ENCODE measurements at regions not wholly inside any gene's neighbourhood (a gene's known extent, or its start where the extent isn't known, plus 50 kb on each side); places are given as distances from the start of the nearest gene placed in this dataset.

DNA sequence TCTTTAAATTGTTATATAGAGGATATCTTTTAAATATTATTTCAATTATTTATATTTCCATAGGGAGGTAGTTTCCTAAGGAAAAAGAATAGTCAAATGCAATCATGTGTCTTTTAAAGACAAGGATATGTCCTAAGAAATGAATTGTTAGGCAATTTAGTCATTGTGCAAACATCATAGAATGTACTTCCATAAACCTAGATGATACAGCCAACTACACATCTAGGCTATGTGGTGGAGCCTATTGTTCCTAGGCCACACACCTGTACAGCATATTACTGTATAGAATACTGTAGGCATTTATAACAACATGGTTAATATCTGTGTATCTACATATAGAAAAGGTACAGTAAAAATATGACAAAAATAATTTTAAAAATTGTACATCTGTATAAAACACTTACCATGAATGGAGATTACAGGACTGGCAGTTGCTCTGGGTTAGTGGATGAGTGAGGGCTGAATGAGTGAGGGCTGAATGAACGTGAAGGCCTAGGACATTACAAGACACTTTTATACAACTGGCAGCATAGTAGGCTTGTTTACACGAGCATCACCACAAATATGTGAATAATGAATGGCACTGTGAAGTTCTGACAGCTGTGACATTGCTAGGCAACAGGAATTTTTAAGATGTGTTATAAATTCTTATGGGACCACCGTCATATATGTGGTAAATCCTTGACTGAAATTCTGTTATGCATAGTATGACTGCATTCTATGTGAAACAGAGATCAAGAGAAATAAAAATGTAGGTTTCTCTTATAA, 1879.0 kb upstream of the RAG2 start:
- H3K27me3 ChIP-seq (ENCODE audit: control insufficient read depth in 2 of 2, insufficient read depth in 1 of 2, low read length in 1 of 2), result no peaks in the 10 kb centered on the region
- H3K9me3 ChIP-seq (ENCODE audit: control insufficient read depth in 2 of 2, insufficient read depth in 1 of 2, low read length in 1 of 2), result no peaks in the 10 kb centered on the region
- no peak for DNase-seq (ENCODE audit: low read depth in 6 of 9, low spot score in 9 of 9)
- no peaks in the 10 kb centered on the region for H3K36me3 ChIP-seq (ENCODE audit: control insufficient read depth in 2 of 2, insufficient read depth in 2 of 2, low read length in 1 of 2)
- WGBS, result 75% methylated on average over 3 of the region's 3 CpGs
- no peak overlapping the region for H3K4me3 ChIP-seq (ENCODE audit: low read length in 2 of 2)
- no peak overlapping the region for H3K27ac ChIP-seq (ENCODE audit: low read depth in 1 of 2, low read length in 1 of 2)
- H3K4me1 ChIP-seq (ENCODE audit: control insufficient read depth in 2 of 2, insufficient read depth in 2 of 2, low read length in 2 of 2), result no peaks in the 10 kb centered on the region

GRCh38 chr11:38461751-38462150, 1863.7 kb upstream of the RAG2 start:
- Histone ChIP-seq H3K4me1 (ENCODE audit: control insufficient read depth in 2 of 2, insufficient read depth in 2 of 2, low read length in 2 of 2) (no peaks in the 10 kb centered on the region), H3K27me3 (ENCODE audit: control insufficient read depth in 2 of 2, insufficient read depth in 1 of 2, low read length in 1 of 2) (no peaks in the 10 kb centered on the region), H3K4me3 (ENCODE audit: low read length in 2 of 2) (no peak overlapping the region), H3K9me3 (ENCODE audit: control insufficient read depth in 2 of 2, insufficient read depth in 1 of 2, low read length in 1 of 2) (no peaks in the 10 kb centered on the region), H3K27ac (ENCODE audit: low read depth in 1 of 2, low read length in 1 of 2) (no peak overlapping the region), H3K36me3 (ENCODE audit: control insufficient read depth in 2 of 2, insufficient read depth in 2 of 2, low read length in 1 of 2) (no peaks in the 10 kb centered on the region)
- DNase-seq (ENCODE audit: low read depth in 6 of 9, low spot score in 9 of 9), result no peak
- 89% methylated on average over 6 of the region's 6 CpGs for WGBS

GRCh38 chr11:38460896-38461295, 1862.9 kb upstream of the RAG2 start:
- no peak overlapping the region for H3K27ac ChIP-seq (ENCODE audit: low read depth in 1 of 2, low read length in 1 of 2)
- DNase-seq (ENCODE audit: low read depth in 6 of 9, low spot score in 9 of 9), result peak in 3 of 9 donors; percentile 3 to 19 (median 5)
- no peaks in the 10 kb centered on the region for H3K27me3 ChIP-seq (ENCODE audit: control insufficient read depth in 2 of 2, insufficient read depth in 1 of 2, low read length in 1 of 2)
- no peaks in the 10 kb centered on the region for H3K9me3 ChIP-seq (ENCODE audit: control insufficient read depth in 2 of 2, insufficient read depth in 1 of 2, low read length in 1 of 2)
- H3K4me3 ChIP-seq (ENCODE audit: low read length in 2 of 2), result no peak overlapping the region
- WGBS, result 47% methylated on average over 2 of the region's 2 CpGs
- no peaks in the 10 kb centered on the region for H3K4me1 ChIP-seq (ENCODE audit: control insufficient read depth in 2 of 2, insufficient read depth in 2 of 2, low read length in 2 of 2)
- H3K36me3 ChIP-seq (ENCODE audit: control insufficient read depth in 2 of 2, insufficient read depth in 2 of 2, low read length in 1 of 2), result no peaks in the 10 kb centered on the region

DNA sequence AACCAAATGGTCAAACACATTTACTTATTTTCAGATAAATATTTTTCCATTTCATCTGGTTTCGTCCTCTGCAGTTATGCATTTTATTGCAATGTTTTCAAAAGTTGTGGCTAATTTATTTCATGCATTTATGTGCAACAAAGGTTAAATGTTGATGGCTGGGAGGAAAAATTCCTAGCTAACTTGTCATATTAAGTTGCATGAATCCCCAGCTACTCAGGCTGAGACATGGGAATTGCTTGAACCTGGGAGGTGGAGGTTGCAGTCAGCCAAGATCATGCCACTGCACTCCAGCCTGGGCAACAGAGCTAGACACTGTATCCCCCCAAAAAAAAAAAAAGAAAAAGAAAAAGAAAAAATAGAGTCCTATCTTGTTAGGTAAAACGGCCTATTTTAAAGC, 1862.4 kb upstream of the RAG2 start:
- Histone ChIP-seq H3K4me3 (ENCODE audit: low read length in 2 of 2) (no peak overlapping the region), H3K9me3 (ENCODE audit: control insufficient read depth in 2 of 2, insufficient read depth in 1 of 2, low read length in 1 of 2) (no peaks in the 10 kb centered on the region), H3K4me1 (ENCODE audit: control insufficient read depth in 2 of 2, insufficient read depth in 2 of 2, low read length in 2 of 2) (no peaks in the 10 kb centered on the region), H3K36me3 (ENCODE audit: control insufficient read depth in 2 of 2, insufficient read depth in 2 of 2, low read length in 1 of 2) (no peaks in the 10 kb centered on the region), H3K27ac (ENCODE audit: low read depth in 1 of 2, low read length in 1 of 2) (no peak overlapping the region), H3K27me3 (ENCODE audit: control insufficient read depth in 2 of 2, insufficient read depth in 1 of 2, low read length in 1 of 2) (no peaks in the 10 kb centered on the region)
- DNase-seq (ENCODE audit: low read depth in 6 of 9, low spot score in 9 of 9), result no peak
- 88% methylated on average over 2 of the region's 2 CpGs for WGBS

GRCh38 chr11:38456371-38456770, 1858.3 kb upstream of the RAG2 start:
- no peaks in the 10 kb centered on the region for H3K36me3 ChIP-seq (ENCODE audit: control insufficient read depth in 2 of 2, insufficient read depth in 2 of 2, low read length in 1 of 2)
- 88% methylated on average over 3 of the region's 3 CpGs for WGBS
- no peak overlapping the region for H3K27ac ChIP-seq (ENCODE audit: low read depth in 1 of 2, low read length in 1 of 2)
- no peaks in the 10 kb centered on the region for H3K27me3 ChIP-seq (ENCODE audit: control insufficient read depth in 2 of 2, insufficient read depth in 1 of 2, low read length in 1 of 2)
- H3K4me1 ChIP-seq (ENCODE audit: control insufficient read depth in 2 of 2, insufficient read depth in 2 of 2, low read length in 2 of 2), result no peaks in the 10 kb centered on the region
- no peak for DNase-seq (ENCODE audit: low read depth in 6 of 9, low spot score in 9 of 9)
- H3K9me3 ChIP-seq (ENCODE audit: control insufficient read depth in 2 of 2, insufficient read depth in 1 of 2, low read length in 1 of 2), result no peaks in the 10 kb centered on the region
- H3K4me3 ChIP-seq (ENCODE audit: low read length in 2 of 2), result no peak overlapping the region

GRCh38 chr11:38448284-38448683, 1850.2 kb upstream of the RAG2 start:
- no peak overlapping the region for H3K27ac ChIP-seq (ENCODE audit: low read depth in 1 of 2, low read length in 1 of 2)
- no peaks in the 10 kb centered on the region for H3K36me3 ChIP-seq (ENCODE audit: control insufficient read depth in 2 of 2, insufficient read depth in 2 of 2, low read length in 1 of 2)
- no peaks in the 10 kb centered on the region for H3K27me3 ChIP-seq (ENCODE audit: control insufficient read depth in 2 of 2, insufficient read depth in 1 of 2, low read length in 1 of 2)
- H3K9me3 ChIP-seq (ENCODE audit: control insufficient read depth in 2 of 2, insufficient read depth in 1 of 2, low read length in 1 of 2), result no peaks in the 10 kb centered on the region
- DNase-seq (ENCODE audit: low read depth in 6 of 9, low spot score in 9 of 9), result no peak
- H3K4me3 ChIP-seq (ENCODE audit: low read length in 2 of 2), result no peak overlapping the region
- H3K4me1 ChIP-seq (ENCODE audit: control insufficient read depth in 2 of 2, insufficient read depth in 2 of 2, low read length in 2 of 2), result no peaks in the 10 kb centered on the region
- 87% methylated on average over 2 of the region's 2 CpGs for WGBS

DNA sequence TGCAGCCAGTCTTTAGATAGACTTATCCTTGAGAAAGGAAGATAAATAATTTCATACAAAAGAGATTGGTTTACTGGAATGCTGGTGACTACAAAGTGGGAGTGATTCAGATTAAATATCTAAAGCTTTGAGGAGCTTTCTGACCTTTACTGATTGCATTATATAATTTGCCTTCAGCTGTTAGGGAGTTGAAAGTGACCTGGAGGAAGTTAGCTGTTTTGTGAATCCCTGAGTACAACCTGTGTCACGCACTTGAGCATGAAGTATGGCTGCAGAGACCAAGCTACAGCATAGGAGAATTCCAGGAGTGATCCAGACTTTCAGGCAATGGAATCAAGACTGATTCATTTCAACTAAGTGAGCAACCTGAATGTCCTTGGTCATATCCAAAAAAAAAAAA, 1848.3 kb upstream of the RAG2 start:
- H3K9me3 ChIP-seq (ENCODE audit: control insufficient read depth in 2 of 2, insufficient read depth in 1 of 2, low read length in 1 of 2), result no peaks in the 10 kb centered on the region
- H3K4me3 ChIP-seq (ENCODE audit: low read length in 2 of 2), result no peak overlapping the region
- no peaks in the 10 kb centered on the region for H3K4me1 ChIP-seq (ENCODE audit: control insufficient read depth in 2 of 2, insufficient read depth in 2 of 2, low read length in 2 of 2)
- no peak overlapping the region for H3K27ac ChIP-seq (ENCODE audit: low read depth in 1 of 2, low read length in 1 of 2)
- 91% methylated on average over 1 of the region's 1 CpG for WGBS
- no peak for DNase-seq (ENCODE audit: low read depth in 6 of 9, low spot score in 9 of 9)
- H3K27me3 ChIP-seq (ENCODE audit: control insufficient read depth in 2 of 2, insufficient read depth in 1 of 2, low read length in 1 of 2), result no peaks in the 10 kb centered on the region
- no peaks in the 10 kb centered on the region for H3K36me3 ChIP-seq (ENCODE audit: control insufficient read depth in 2 of 2, insufficient read depth in 2 of 2, low read length in 1 of 2)

- no peaks in the 10 kb centered on the region for H3K9me3 ChIP-seq (ENCODE audit: control insufficient read depth in 2 of 2, insufficient read depth in 1 of 2, low read length in 1 of 2)
- no peak overlapping the region for H3K27ac ChIP-seq (ENCODE audit: low read depth in 1 of 2, low read length in 1 of 2)
- no peaks in the 10 kb centered on the region for H3K4me1 ChIP-seq (ENCODE audit: control insufficient read depth in 2 of 2, insufficient read depth in 2 of 2, low read length in 2 of 2)
- no peaks in the 10 kb centered on the region for H3K27me3 ChIP-seq (ENCODE audit: control insufficient read depth in 2 of 2, insufficient read depth in 1 of 2, low read length in 1 of 2)
- no peaks in the 10 kb centered on the region for H3K36me3 ChIP-seq (ENCODE audit: control insufficient read depth in 2 of 2, insufficient read depth in 2 of 2, low read length in 1 of 2)
- H3K4me3 ChIP-seq (ENCODE audit: low read length in 2 of 2), result no peak overlapping the region
- no peak for DNase-seq (ENCODE audit: low read depth in 6 of 9, low spot score in 9 of 9)
These were observed 1840.1 kb upstream of the RAG2 start for GRCh38 chr11:38438091-38438490.

DNA sequence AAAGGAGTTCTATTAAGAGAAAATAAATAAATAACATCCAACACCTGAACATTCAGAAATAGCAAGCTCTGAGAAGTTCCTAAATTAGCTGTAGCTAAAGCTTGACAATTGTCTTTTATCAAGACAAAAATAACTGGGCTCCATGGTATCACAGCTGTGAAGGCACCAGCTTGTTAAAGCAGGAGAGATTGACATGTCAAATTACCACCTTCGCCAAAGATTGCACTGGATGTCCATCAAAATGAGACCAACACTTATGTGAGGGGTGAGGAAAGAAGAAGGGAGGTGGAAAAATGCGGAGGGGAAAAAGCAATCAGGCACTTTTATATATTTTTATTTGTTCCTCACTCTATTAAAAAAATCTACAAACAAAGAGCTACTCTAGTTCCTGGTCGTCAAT, 1827.5 kb upstream of the RAG2 start:
- Histone ChIP-seq H3K27me3 (ENCODE audit: control insufficient read depth in 2 of 2, insufficient read depth in 1 of 2, low read length in 1 of 2) (no peaks in the 10 kb centered on the region), H3K4me1 (ENCODE audit: control insufficient read depth in 2 of 2, insufficient read depth in 2 of 2, low read length in 2 of 2) (no peaks in the 10 kb centered on the region), H3K36me3 (ENCODE audit: control insufficient read depth in 2 of 2, insufficient read depth in 2 of 2, low read length in 1 of 2) (no peaks in the 10 kb centered on the region), H3K4me3 (ENCODE audit: low read length in 2 of 2) (no peak overlapping the region), H3K27ac (ENCODE audit: low read depth in 1 of 2, low read length in 1 of 2) (no peak overlapping the region), H3K9me3 (ENCODE audit: control insufficient read depth in 2 of 2, insufficient read depth in 1 of 2, low read length in 1 of 2) (no peaks in the 10 kb centered on the region)
- 91% methylated on average over 3 of the region's 3 CpGs for WGBS
- no peak for DNase-seq (ENCODE audit: low read depth in 6 of 9, low spot score in 9 of 9)
